H1 (cell line): ENCODE measurements at regions not wholly inside any gene's neighbourhood (a gene's known extent, or its start where the extent isn't known, plus 50 kb on each side); places are given as distances from the start of the nearest gene placed in this dataset.

Experiments used
- CTCF ChIA-PET: fragments of 300-600 bp; sonication (Branson Sonifier 250); formaldehyde crosslinking; loops from one replicate; lab custom pipeline; 2021; ENCODE audit not compliant: partially characterized antibody; lab: Charles Lee
- POLR2A ChIA-PET: fragments of 300-600 bp; sonication (Branson Sonifier 250); formaldehyde crosslinking; loops from one replicate; lab custom pipeline; 2021; ENCODE audit warnings: inconsistent platforms; ENCODE audit not compliant: partially characterized antibody; lab: Charles Lee
- DNase-seq, 2 experiments: peaks; one replicate each; pipeline versions ENCODE4 v3.0.0 to v3.0.0-alpha.2; 2010 to 2022; ENCODE audit warnings: low spot score in 2 of 2, low read depth in 1 of 2, mixed read lengths in 1 of 2
- FAIRE-seq: peaks from 2 replicates; lab custom pipeline; 2011; peaks lifted over from hg19 to GRCh38; lab: Jason Lieb, UNC
- H2AFZ ChIP-seq: 2 replicates; pipeline ENCODE4 v1.8.1; 2012; ENCODE audit warnings: low read length, inconsistent platforms
- H2AK5ac ChIP-seq: 2 replicates; pipeline ENCODE4 v1.6.1; 2013; ENCODE audit warnings: low read depth, low read length
- H2BK120ac ChIP-seq: replicated peaks from 2 replicates; pipeline ENCODE3; 2013; ENCODE audit warnings: low read depth, low read length, inconsistent platforms
- H2BK12ac ChIP-seq: 2 replicates; pipeline ENCODE4 v1.6.1; 2013; ENCODE audit warnings: low read depth, low read length
- H2BK15ac ChIP-seq: 2 replicates; pipeline ENCODE4 v1.6.1; 2013; ENCODE audit warnings: low read length
- H2BK20ac ChIP-seq: 2 replicates; pipeline ENCODE4 v1.6.1; 2013; ENCODE audit warnings: low read length
- H2BK5ac ChIP-seq: 2 replicates; pipeline ENCODE4 v1.6.1; 2013; ENCODE audit warnings: low read depth, low read length
- H3K14ac ChIP-seq: 2 replicates; pipeline ENCODE4 v1.6.1; 2013; ENCODE audit warnings: inconsistent platforms; ENCODE audit not compliant: insufficient read length
- H3K18ac ChIP-seq: 2 replicates; pipeline ENCODE4 v1.6.1; 2013; ENCODE audit warnings: low read length; ENCODE audit errors: extremely low read depth
- H3K23ac ChIP-seq: 2 replicates; pipeline ENCODE4 v1.6.1; 2013; ENCODE audit warnings: inconsistent platforms; ENCODE audit not compliant: insufficient read length
- H3K23me2 ChIP-seq: 2 replicates; pipeline ENCODE4 v1.6.1; 2013; ENCODE audit warnings: low read depth, low read length
- H3K27ac ChIP-seq: 2 replicates; pipeline ENCODE4 v1.6.1; 2011; ENCODE audit warnings: low read depth, low read length, inconsistent platforms
- H3K27me3 ChIP-seq, 4 experiments: replicated peaks in 1 of 4; 1 replicate in 1 of 4; 2 replicates in 3 of 4; pipeline versions ENCODE4 v1.6.1 to v1.8.1; 2011 to 2013; ENCODE audit warnings: low read length in 3 of 4, mild to moderate bottlenecking in 3 of 4, inconsistent platforms in 2 of 4, mixed read lengths in 2 of 4, moderate library complexity in 1 of 4; ENCODE audit not compliant: control insufficient read depth in 3 of 4, insufficient read depth in 3 of 4; ENCODE audit errors: extremely low read depth in 1 of 4
- H3K36me3 ChIP-seq, 4 experiments: 2 replicates each; pipeline versions ENCODE4 v1.6.1 to v1.8.1; 2011 to 2013; ENCODE audit warnings: mild to moderate bottlenecking in 4 of 4, low read length in 3 of 4, moderate library complexity in 2 of 4, control low read depth in 1 of 4, inconsistent platforms in 1 of 4; ENCODE audit not compliant: insufficient read depth in 4 of 4, control insufficient read depth in 2 of 4
- H3K4ac ChIP-seq: replicated peaks from 2 replicates; pipeline ENCODE3; 2013; ENCODE audit warnings: low read length, low read depth, mixed read lengths, inconsistent platforms; ENCODE audit not compliant: insufficient read length
- H3K4me1 ChIP-seq, 4 experiments: replicated peaks in 1 of 4; 1 replicate in 1 of 4; 2 replicates in 3 of 4; pipeline versions ENCODE4 v1.6.1 to v1.8.1; 2011 to 2013; ENCODE audit warnings: low read length in 3 of 4, inconsistent platforms in 2 of 4, mixed read lengths in 1 of 4; ENCODE audit not compliant: insufficient read depth in 4 of 4, control insufficient read depth in 3 of 4
- H3K4me2 ChIP-seq, 2 experiments: 2 replicates each; pipeline versions ENCODE4 v1.6.1 to v1.8.1; 2011 to 2013; ENCODE audit warnings: low read depth in 2 of 2, low read length in 2 of 2, control low read depth in 1 of 2, inconsistent platforms in 1 of 2, mild to moderate bottlenecking in 1 of 2; ENCODE audit not compliant: insufficient read depth in 1 of 2
- H3K4me3 ChIP-seq, 4 experiments: fragments of 200-600, 300-600 bp in 1 of 4; sonication (generic), shearing (Covaris generic), sonication (Bioruptor Twin) in 1 of 4; 2 replicates each; pipeline versions ENCODE4 v1.5.1 to v1.8.1; 2011 to 2016; ENCODE audit warnings: low read length in 4 of 4, low read depth in 3 of 4, control low read depth in 2 of 4, inconsistent platforms in 2 of 4, mild to moderate bottlenecking in 2 of 4, mixed read lengths in 1 of 4, moderate library complexity in 1 of 4; ENCODE audit not compliant: insufficient read depth in 2 of 4; ENCODE audit errors: extremely low read depth in 1 of 4
- H3K56ac ChIP-seq: replicated peaks from 2 replicates; pipeline ENCODE3; 2013; ENCODE audit warnings: low read depth, mild to moderate bottlenecking, mixed read lengths, low read length, inconsistent platforms; ENCODE audit not compliant: insufficient read length
- H3K79me1 ChIP-seq: 2 replicates; pipeline ENCODE4 v1.6.1; 2013; ENCODE audit warnings: low read depth, low read length, control low read depth
- H3K79me2 ChIP-seq, 2 experiments: 2 replicates each; pipeline versions ENCODE4 v1.6.1 to v1.8.1; 2012 to 2013; ENCODE audit warnings: low read length in 2 of 2, mild to moderate bottlenecking in 2 of 2, inconsistent platforms in 1 of 2; ENCODE audit not compliant: insufficient read depth in 2 of 2, control insufficient read depth in 1 of 2
- H3K9ac ChIP-seq, 4 experiments: replicated peaks in 1 of 4; 1 replicate in 1 of 4; 2 replicates in 3 of 4; pipeline versions ENCODE4 v1.6.1 to v1.8.1; 2011 to 2013; ENCODE audit warnings: low read depth in 3 of 4, low read length in 3 of 4, control low read depth in 2 of 4, mild to moderate bottlenecking in 2 of 4, moderate library complexity in 2 of 4, inconsistent platforms in 1 of 4; ENCODE audit errors: extremely low read depth in 1 of 4
- H3K9me3 ChIP-seq, 2 experiments: 2 replicates each; pipeline versions ENCODE4 v1.6.1 to v1.8.1; 2012 to 2013; ENCODE audit warnings: mild to moderate bottlenecking in 2 of 2, moderate library complexity in 2 of 2, control low read depth in 1 of 2, inconsistent platforms in 1 of 2, low read depth in 1 of 2, low read length in 1 of 2, mixed read lengths in 1 of 2; ENCODE audit not compliant: insufficient read depth in 2 of 2
- H4K20me1 ChIP-seq, 2 experiments: replicated peaks in 1 of 2; 2 replicates each; pipeline versions ENCODE3 to v1.8.1; 2011 to 2013; ENCODE audit warnings: inconsistent platforms in 2 of 2, low read length in 2 of 2, mild to moderate bottlenecking in 1 of 2; ENCODE audit not compliant: insufficient read depth in 2 of 2, control insufficient read depth in 1 of 2
- H4K5ac ChIP-seq: 2 replicates; pipeline ENCODE4 v1.6.1; 2013; ENCODE audit warnings: low read length, low read depth, mixed read lengths, inconsistent platforms; ENCODE audit not compliant: insufficient read length
- H4K8ac ChIP-seq: 2 replicates; pipeline ENCODE4 v1.8.0; 2013; ENCODE audit warnings: mild to moderate bottlenecking, moderate library complexity, low read length, inconsistent platforms; ENCODE audit not compliant: insufficient read depth; ENCODE audit errors: extremely low read depth
- H4K91ac ChIP-seq: replicated peaks from 2 replicates; pipeline ENCODE3; 2013; ENCODE audit warnings: low read length, mixed read lengths, inconsistent platforms; ENCODE audit not compliant: insufficient read length
- CEBPB ChIP-seq: IDR thresholded peaks from 2 replicates; pipeline ENCODE4 v1.6.1; 2012; ENCODE audit warnings: low read depth, low read length
- CHD1 ChIP-seq: IDR thresholded peaks from 2 replicates; pipeline ENCODE4 v1.6.1; 2012; ENCODE audit warnings: low read depth, low read length, improper control_type of control experiment
- GTF2F1 ChIP-seq: IDR thresholded peaks from 2 replicates; pipeline ENCODE4 v1.6.1; 2012; ENCODE audit warnings: low read depth, low read length, improper control_type of control experiment, borderline replicate concordance
- NRF1 ChIP-seq: IDR thresholded peaks from 2 replicates; pipeline ENCODE4 v1.6.1; 2011; ENCODE audit warnings: mild to moderate bottlenecking, low read depth, low read length, improper control_type of control experiment
- SP2 ChIP-seq: IDR thresholded peaks from 2 replicates; pipeline ENCODE4 v1.6.1; 2012; ENCODE audit warnings: mild to moderate bottlenecking, low read length, inconsistent platforms
- SUZ12 ChIP-seq: fragments of 200-600 bp; sonication (generic); IDR thresholded peaks from 2 replicates; pipeline ENCODE4 v1.6.1; 2012; ENCODE audit warnings: mild to moderate bottlenecking, inconsistent platforms, low read length, moderate library complexity, mixed read lengths
- TBP ChIP-seq: IDR thresholded peaks from 2 replicates; pipeline ENCODE4 v1.6.1; 2011; ENCODE audit warnings: low read depth, low read length, improper control_type of control experiment
- WGBS, 2 experiments: shearing (Covaris generic) in 1 of 2; methylation state at CpG; one replicate each; pipeline versions ENCODE4 v1.1.6 to v1.1.7; 2013 to 2015; ENCODE audit warnings: low lambda C conversion rate in 2 of 2, mixed read lengths in 2 of 2, inconsistent platforms in 1 of 2, low coverage in 1 of 2, missing lambda C conversion rate in 1 of 2; ENCODE audit not compliant: insufficient replicate concordance in 2 of 2, insufficient coverage in 1 of 2, insufficient read length in 1 of 2; ENCODE audit errors: extremely low coverage in 1 of 2, missing lambda C conversion rate in 1 of 2; 5-methylcytosine and 5-hydroxymethylcytosine counted together
- TF ChIP-seq, protein P1 (sequence below): IDR thresholded peaks from 2 replicates; pipeline ENCODE4 v1.6.1; 2012; ENCODE audit warnings: inconsistent platforms

DNA sequence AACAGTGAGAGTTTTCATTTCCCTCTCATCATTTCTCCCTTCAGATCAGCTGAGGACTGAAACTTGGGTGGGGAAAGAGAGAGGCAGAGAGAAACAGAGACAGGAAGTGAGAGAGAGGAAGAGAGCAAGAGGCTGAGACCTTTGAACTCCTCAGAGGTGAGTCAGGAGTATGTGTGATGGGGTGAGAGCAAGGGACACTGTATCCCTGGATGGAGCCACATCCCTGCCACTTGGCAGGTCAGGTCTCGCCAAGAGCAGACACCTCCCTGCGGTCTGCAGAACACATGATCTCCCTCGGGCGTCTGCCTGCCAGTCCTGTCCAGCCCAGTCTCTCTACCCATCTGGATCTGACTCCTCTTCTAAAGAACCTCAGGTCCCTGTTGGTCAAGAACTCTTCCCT lies 62.7 kb upstream of the SYNDIG1 start:
- Histone ChIP-seq H2AFZ (no peak overlapping the region), H3K27ac (no peak overlapping the region), H4K5ac (no peak overlapping the region), H3K79me2 (no peaks in the 10 kb centered on the region), H3K56ac (no peak overlapping the region), H4K8ac (no peak overlapping the region), H3K27me3 (no peaks in the 10 kb centered on the region), H3K4me3 (no peak overlapping the region), H2BK5ac (no peak overlapping the region), H2BK120ac (no peak overlapping the region), H2BK12ac (no peak overlapping the region), H3K23me2 (no peaks in the 10 kb centered on the region), H4K20me1 (no peaks in the 10 kb centered on the region), H3K4me2 (no peak overlapping the region), H2BK15ac (no peak overlapping the region), H2BK20ac (peak overlapping the region; percentile 80; the same call in 1 of the 2 replicates), H3K23ac (no peak overlapping the region), H2AK5ac (no peak overlapping the region), H3K9ac (no peak overlapping the region), H3K4me1 (no peaks in the 10 kb centered on the region), H3K4ac (no peak overlapping the region), H3K36me3 (no peaks in the 10 kb centered on the region), H4K91ac (no peak overlapping the region), H3K14ac (no peak overlapping the region), H3K18ac (no peak overlapping the region), H3K79me1 (no peaks in the 10 kb centered on the region), H3K9me3 (no peaks in the 10 kb centered on the region; a peak in 1 of 4 replicates)
- DNase-seq (no peak), FAIRE-seq (no peak)
- 84% methylated on average over 4 of the region's 4 CpGs; no CpG with 5 or more reads in 1 of the 2 experiments for WGBS, 2 experiments
- ChIA-PET POLR2A (no interaction called here), CTCF (interaction anchor here (1.5 kb wide), 1 partner anchor 17 kb away, joined by 4 read pairs; no protein-coding TSS in a partner anchor)
- TF ChIP-seq CEBPB (no peak), SUZ12 (no peak), SP2 (no peak), NRF1 (no peak), GTF2F1 (no peak), TBP (no peak), CHD1 (no peak)
- TF ChIP-seq, protein P1, sequence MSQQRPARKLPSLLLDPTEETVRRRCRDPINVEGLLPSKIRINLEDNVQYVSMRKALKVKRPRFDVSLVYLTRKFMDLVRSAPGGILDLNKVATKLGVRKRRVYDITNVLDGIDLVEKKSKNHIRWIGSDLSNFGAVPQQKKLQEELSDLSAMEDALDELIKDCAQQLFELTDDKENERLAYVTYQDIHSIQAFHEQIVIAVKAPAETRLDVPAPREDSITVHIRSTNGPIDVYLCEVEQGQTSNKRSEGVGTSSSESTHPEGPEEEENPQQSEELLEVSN: no peak
